Fibroblast of mammary gland (primary cell): ENCODE measurements at regions not wholly inside any gene's neighbourhood (a gene's known extent, or its start where the extent isn't known, plus 50 kb on each side); places are given as distances from the start of the nearest gene placed in this dataset.

Experiments used
- DNase-seq: peaks from one replicate; pipeline ENCODE4 v3.0.0-alpha.2; 2010; ENCODE audit warnings: low read depth
- H3K4me3 ChIP-seq: 2 replicates; pipeline ENCODE4 v1.5.1; 2011; ENCODE audit warnings: low read depth, mild to moderate bottlenecking, low read length, moderate library complexity; ENCODE audit not compliant: control insufficient read depth
- CTCF ChIP-seq: conservative IDR thresholded peaks from 2 replicates; pipeline ENCODE4 v1.5.1; 2011; ENCODE audit warnings: low read depth, low read length, inconsistent platforms; ENCODE audit not compliant: control insufficient read depth, insufficient read depth

DNA sequence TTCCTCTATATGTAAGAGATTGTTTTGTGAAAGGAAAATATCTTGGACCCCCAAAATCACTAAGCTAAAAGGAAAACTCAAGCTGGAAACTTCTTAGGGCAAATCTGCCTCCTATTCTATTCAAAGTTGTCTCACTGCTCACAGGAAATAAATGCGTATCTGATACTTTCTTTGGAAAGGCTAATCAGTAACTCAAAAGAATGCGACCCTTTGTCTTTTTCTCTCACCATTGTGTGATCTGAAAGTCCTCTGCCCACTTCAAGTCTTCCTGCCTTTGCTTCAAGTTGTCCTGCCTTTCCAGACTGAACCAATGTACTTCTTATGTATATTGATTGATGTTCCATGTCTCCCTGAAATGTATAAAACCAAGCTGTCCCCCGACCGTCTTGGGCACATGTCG is 157.3 kb downstream of the KIF2B start:
- no peak for TF ChIP-seq CTCF
- H3K4me3 ChIP-seq, result no peak overlapping the region
- DNase-seq, result no peak

DNA sequence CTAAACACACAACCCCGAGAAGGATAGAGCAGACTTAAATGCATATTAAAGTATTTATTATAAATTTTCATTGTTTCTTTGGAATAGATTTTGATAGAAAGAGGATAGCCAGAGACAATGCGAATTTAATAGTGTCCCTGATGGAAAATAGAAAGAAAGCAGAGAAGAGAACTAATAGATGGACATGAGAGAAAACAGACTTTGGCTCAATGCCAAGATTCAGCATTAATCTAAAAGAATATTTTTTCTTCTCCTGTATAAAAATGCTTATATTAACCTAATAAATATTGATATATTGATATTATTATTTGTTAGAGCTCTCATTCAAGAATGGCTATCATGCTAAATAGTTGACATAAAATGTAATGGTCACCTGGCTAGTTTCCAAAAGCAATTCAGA is 173.4 kb downstream of the KIF2B start:
- no peak for DNase-seq
- H3K4me3 ChIP-seq, result no peak overlapping the region
- TF ChIP-seq CTCF, result no peak

- no peak overlapping the region for H3K4me3 ChIP-seq
- no peak for TF ChIP-seq CTCF
- no peak for DNase-seq
Measured at GRCh38 chr17:53996890-53997289, 174.2 kb downstream of the KIF2B start.

- no peak overlapping the region for H3K4me3 ChIP-seq
- no peak for TF ChIP-seq CTCF
- DNase-seq, result no peak
Measured at GRCh38 chr17:54007855-54008254, 185.1 kb downstream of the KIF2B start.

DNA sequence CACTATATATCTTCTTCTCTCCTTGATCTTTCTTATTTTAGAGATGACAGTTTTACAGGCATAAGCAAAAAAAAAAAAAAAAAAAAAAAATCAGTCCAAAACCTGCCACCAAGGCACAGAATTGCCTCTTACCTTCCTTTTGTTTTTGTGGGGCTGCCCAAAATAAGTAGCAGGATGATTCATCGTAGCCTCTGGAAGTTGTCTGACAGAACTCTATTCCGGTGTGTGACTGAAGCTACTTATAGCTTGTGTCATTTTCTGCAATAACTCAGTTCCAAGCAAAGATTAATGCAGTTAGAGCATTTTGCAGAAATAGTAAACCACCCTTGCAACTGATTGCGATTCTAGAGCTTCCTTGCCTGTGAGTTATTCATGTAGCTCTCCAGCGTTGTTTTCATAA is 186.8 kb downstream of the KIF2B start:
- no peak overlapping the region for H3K4me3 ChIP-seq
- DNase-seq, result no peak
- TF ChIP-seq CTCF, result no peak

DNA sequence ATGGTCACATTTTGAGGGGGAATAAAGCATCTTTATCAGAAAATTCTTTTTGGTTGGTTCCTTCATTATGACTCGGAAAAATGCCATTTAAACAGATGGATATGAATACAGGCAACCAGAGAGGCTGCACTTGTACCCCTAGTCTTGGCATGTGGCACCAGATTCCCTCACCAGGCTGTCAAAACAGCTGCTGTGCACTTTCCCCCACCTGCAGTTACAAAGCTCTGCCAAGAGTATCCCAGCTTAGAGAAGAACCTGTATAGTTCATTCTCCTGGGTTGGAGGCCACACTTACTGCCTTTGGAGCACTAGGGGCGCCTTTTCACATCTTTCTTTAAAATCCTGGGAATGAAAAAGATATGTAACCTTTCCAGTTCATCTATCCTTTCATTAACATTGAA is 190.3 kb downstream of the KIF2B start:
- H3K4me3 ChIP-seq, result no peak overlapping the region
- no peak for DNase-seq
- TF ChIP-seq CTCF, result no peak

- DNase-seq, result no peak
- no peak overlapping the region for H3K4me3 ChIP-seq
- no peak for TF ChIP-seq CTCF
Measured at GRCh38 chr17:54015734-54016133, 193.0 kb downstream of the KIF2B start.
